ENCODE measurements at regions not wholly inside any gene's neighbourhood (a gene's known extent, or its start where the extent isn't known, plus 50 kb on each side); places are given as distances from the start of the nearest gene placed in this dataset.
"Not testable (repeated sequence)": the region's sequence is repeated elsewhere in the genome, so short reads cannot be mapped to it uniquely, and the experiment has no call there.

- Mint-ChIP-seq H3K36me3 (ENCODE audit: insufficient read depth in 2 of 2) (peaks cover 7% of the 10 kb centered on the region in 2 donors), H3K4me1 (ENCODE audit: low read depth) (no peaks in the 10 kb centered on the region), H3K4me3 (no peak overlapping the region), H3K27ac (no peak overlapping the region), H3K27me3 (ENCODE audit: low read depth) (peaks cover 14% of the 10 kb centered on the region), H3K9me3 (peaks cover 2 to 7% of the 10 kb centered on the region in 2 donors)
- DNase-seq, result no peak
- ATAC-seq (replicated peaks in 1 of 2), result no peak
Observed at GRCh38 chr14:81584495-81584894, 50.8 kb upstream of the SEL1L start.

GRCh38 chr14:81589381-81590065 is 55.9 kb upstream of the SEL1L start:
- no peaks in the 10 kb centered on the region for H3K4me1 Mint-ChIP-seq (ENCODE audit: low read depth)
- no peaks in the 10 kb centered on the region for H3K27me3 Mint-ChIP-seq (ENCODE audit: low read depth)
- H3K4me3 Mint-ChIP-seq, result no peak overlapping the region
- no peaks in the 10 kb centered on the region for H3K9me3 Mint-ChIP-seq
- no peaks in the 10 kb centered on the region for H3K36me3 Mint-ChIP-seq (ENCODE audit: insufficient read depth in 2 of 2)
- no peak overlapping the region for H3K27ac Mint-ChIP-seq
- DNase-seq (no peak), ATAC-seq (replicated peaks in 1 of 2) (no peak)

DNA sequence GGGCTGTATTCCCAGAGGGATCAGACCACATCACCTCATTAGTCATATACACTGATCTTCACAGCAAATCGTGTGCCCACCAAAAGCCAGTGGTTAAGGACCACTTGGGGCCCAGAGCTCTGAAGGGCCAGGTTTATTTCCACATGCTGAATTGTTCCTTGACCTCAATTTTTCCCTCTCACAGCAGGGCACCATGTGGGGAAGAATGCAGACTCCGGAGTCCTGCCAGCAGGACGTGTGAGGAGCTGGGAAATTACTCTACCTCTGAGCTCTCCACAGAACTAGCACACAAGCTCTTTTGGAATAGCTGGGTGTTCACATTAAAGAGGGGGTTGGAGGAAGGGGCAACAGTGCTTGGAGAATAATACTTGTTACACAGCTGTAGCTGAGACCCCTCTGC is 57.6 kb upstream of the SEL1L start:
- no peaks in the 10 kb centered on the region for H3K4me1 Mint-ChIP-seq (ENCODE audit: low read depth)
- no peak for ATAC-seq (replicated peaks in 1 of 2)
- H3K27ac Mint-ChIP-seq, result no peak overlapping the region
- DNase-seq, result no peak
- no peaks in the 10 kb centered on the region for H3K9me3 Mint-ChIP-seq
- H3K27me3 Mint-ChIP-seq (ENCODE audit: low read depth), result peaks cover 9% of the 10 kb centered on the region
- H3K36me3 Mint-ChIP-seq (ENCODE audit: insufficient read depth in 2 of 2), result no peaks in the 10 kb centered on the region
- no peak overlapping the region for H3K4me3 Mint-ChIP-seq

DNA sequence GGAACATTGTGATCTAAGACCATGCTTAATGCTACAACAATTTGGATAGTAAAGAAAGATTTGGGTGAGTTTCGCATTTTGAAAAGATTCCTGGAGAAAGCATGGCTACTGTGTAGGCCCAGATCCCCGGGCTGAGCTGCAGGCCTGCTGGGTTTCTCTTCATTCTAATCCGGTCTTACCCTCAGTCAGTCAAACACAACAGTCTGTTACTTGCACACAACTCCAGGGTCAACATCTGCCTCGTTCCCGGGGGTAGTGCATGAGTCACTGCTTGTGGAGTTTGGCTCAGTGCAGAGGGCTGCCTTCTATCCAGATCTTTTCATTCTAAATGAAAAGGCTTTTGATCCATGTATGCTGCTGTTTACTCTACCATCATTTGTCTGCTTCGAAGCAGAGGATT is 60.4 kb upstream of the SEL1L start:
- ATAC-seq (replicated peaks in 1 of 2) (no peak), DNase-seq (no peak)
- Mint-ChIP-seq H3K27ac (no peak overlapping the region), H3K27me3 (ENCODE audit: low read depth) (peaks cover 9% of the 10 kb centered on the region), H3K4me3 (no peak overlapping the region), H3K4me1 (ENCODE audit: low read depth) (no peaks in the 10 kb centered on the region), H3K9me3 (no peaks in the 10 kb centered on the region), H3K36me3 (ENCODE audit: insufficient read depth in 2 of 2) (no peaks in the 10 kb centered on the region)

DNA sequence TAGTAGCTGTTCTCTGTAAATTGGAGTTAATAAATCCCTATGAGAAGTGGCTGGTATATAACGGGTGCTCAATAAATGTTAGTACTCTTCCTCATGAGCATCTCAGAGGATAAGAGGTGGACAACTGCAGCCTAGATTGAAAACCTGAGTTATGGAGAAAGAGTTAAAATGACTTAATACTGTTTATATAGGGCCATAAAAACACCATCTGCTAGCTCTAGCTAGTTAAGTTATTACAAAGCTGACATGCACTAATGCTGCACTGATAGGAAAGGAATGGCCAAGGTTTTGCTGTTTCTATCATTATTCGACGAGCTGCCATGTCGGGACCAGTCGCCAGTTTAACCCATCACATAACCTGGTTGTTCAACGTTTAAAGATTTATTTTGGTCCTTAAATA is 72.0 kb upstream of the SEL1L start:
- Mint-ChIP-seq H3K9me3 (no peaks in the 10 kb centered on the region), H3K36me3 (ENCODE audit: insufficient read depth in 2 of 2) (no peaks in the 10 kb centered on the region), H3K27ac (no peak overlapping the region), H3K4me3 (no peak overlapping the region), H3K27me3 (ENCODE audit: low read depth) (peaks cover 38% of the 10 kb centered on the region), H3K4me1 (ENCODE audit: low read depth) (no peaks in the 10 kb centered on the region)
- DNase-seq, result no peak
- no peak for ATAC-seq (replicated peaks in 1 of 2)

DNA sequence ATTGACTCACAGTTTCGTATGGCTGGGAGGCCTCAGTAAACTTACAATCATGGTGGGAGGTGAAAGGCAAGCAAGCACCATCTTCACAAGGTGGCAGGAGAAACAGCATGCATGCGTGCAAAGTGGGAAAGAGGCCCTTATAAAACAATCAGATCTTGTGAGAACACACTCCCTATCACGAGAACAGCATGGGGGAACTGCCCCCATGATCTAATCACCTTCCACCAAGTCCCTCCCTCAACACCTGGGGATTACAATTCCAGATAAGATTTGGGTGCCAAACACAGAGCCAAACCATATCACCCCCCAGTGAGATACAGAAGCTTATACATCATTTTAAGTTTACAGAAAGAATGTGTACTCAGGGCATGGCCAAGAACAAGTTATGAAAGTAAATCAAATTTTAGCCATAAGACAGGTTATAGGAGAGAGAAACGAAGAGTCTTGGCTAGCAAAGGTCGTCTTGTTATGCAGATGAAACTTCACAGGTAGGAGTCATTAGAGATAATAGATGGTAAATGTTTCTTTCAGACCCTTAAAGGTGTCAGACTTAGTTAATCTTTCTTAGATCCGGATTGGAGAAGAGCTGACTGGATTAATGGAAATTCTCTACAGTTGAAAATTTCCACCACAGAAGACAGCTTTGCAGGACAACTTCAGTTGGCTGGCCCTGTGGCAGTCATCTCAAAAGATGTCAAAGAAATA is 79.8 kb upstream of the SEL1L start:
- no peaks in the 10 kb centered on the region for H3K9me3 Mint-ChIP-seq
- H3K4me3 Mint-ChIP-seq, result no peak overlapping the region
- no peaks in the 10 kb centered on the region for H3K4me1 Mint-ChIP-seq (ENCODE audit: low read depth)
- H3K27ac Mint-ChIP-seq, result no peak overlapping the region
- H3K36me3 Mint-ChIP-seq (ENCODE audit: insufficient read depth in 2 of 2), result no peaks in the 10 kb centered on the region
- no peak for ATAC-seq (replicated peaks in 1 of 2)
- DNase-seq, result no peak
- peaks cover 2% of the 10 kb centered on the region for H3K27me3 Mint-ChIP-seq (ENCODE audit: low read depth)

- not testable (repeated sequence) for H3K36me3 Mint-ChIP-seq (ENCODE audit: insufficient read depth in 2 of 2); ATAC-seq (replicated peaks in 1 of 2); H3K4me1 Mint-ChIP-seq (ENCODE audit: low read depth); H3K27ac Mint-ChIP-seq; DNase-seq; H3K27me3 Mint-ChIP-seq (ENCODE audit: low read depth); H3K4me3 Mint-ChIP-seq; H3K9me3 Mint-ChIP-seq
Observed at GRCh38 chr14:81614302-81614701, 80.6 kb upstream of the SEL1L start.

DNA sequence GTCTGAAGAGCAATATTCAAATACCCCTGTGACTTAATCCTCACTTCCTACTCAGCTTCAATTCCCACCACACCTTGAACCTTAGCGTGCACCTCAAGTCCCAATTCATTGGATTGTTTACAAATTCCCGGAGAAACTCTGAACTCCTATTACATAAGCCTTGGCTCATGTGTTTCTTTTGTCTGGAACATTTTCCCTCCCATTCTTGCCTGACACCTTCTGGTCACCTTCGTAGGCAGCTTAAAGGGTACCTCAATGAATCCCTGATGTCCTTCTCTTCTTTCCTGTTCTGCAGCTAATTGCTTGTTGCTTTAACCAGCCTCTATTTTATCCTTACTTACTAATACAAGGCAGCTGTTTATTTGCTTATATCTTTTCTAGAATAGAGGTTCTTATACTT is 85.0 kb upstream of the SEL1L start:
- H3K27me3 Mint-ChIP-seq (ENCODE audit: low read depth), result no peaks in the 10 kb centered on the region
- no peaks in the 10 kb centered on the region for H3K9me3 Mint-ChIP-seq
- no peaks in the 10 kb centered on the region for H3K4me1 Mint-ChIP-seq (ENCODE audit: low read depth)

DNA sequence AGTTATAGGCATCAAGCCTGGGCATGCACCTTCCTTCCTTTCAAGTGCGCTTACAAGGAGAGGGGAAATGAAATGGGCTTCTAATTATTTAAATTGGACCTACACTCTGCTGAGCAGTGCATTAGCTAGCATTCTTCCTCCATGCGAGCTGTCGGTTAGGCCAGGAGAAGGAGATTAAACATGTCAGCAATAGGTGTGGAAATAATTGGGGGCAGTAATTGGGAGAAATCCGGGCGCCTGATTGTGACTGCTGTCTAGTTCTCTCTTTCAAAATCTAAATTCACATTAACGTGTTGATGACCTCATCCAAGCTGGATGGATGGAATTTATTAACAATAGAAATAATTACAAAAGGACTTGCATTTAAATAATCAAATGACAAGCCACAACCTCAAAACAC is 86.2 kb upstream of the SEL1L start:
- Mint-ChIP-seq H3K9me3 (no peaks in the 10 kb centered on the region), H3K27me3 (ENCODE audit: low read depth) (no peaks in the 10 kb centered on the region), H3K4me1 (ENCODE audit: low read depth) (no peaks in the 10 kb centered on the region), H3K27ac (no peak overlapping the region), H3K4me3 (no peak overlapping the region), H3K36me3 (ENCODE audit: insufficient read depth in 2 of 2) (no peaks in the 10 kb centered on the region)
- DNase-seq (no peak), ATAC-seq (replicated peaks in 1 of 2) (no peak)

More for the DNA sequence above, 85.0 kb upstream of the SEL1L start:
- Mint-ChIP-seq H3K36me3 (ENCODE audit: insufficient read depth in 2 of 2) (no peaks in the 10 kb centered on the region), H3K4me3 (no peak overlapping the region), H3K27ac (no peak overlapping the region)
- no peak for DNase-seq
- ATAC-seq (replicated peaks in 1 of 2), result no peak

DNA sequence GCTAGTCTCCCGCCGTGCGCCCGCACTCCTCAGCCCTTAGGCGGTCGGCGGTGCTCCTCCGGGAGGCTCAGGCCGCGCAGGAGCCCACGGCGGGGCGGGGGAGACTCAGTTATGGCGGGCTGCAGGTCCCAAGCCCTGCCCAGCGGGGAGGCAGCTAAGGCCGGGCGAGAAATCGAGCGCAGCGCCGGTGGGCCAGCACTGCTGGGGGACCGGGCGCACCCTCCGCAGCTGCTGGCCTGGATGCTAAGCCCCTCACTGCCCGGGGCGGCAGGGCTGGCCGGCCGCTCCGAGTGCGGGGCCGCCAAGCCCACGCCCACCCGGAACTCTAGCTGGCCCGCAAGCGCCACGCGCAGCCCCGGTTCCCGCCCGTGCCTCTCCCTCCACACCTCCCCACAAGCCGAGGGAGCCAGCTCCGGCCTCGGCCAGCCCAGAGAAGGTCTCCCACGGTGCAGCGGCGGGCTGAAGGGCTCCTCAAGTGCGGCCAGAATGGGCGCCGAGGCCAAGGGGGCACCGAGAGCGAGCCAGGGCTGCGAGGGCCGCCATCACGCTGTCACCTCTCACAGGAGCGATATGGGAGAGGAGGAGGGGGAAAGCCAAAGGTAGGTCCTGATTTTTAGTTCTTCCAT is 90.2 kb upstream of the SEL1L start:
- H3K4me1 Mint-ChIP-seq (ENCODE audit: low read depth); H3K4me3 Mint-ChIP-seq; H3K27me3 Mint-ChIP-seq (ENCODE audit: low read depth); H3K36me3 Mint-ChIP-seq (ENCODE audit: insufficient read depth in 2 of 2); ATAC-seq (replicated peaks in 1 of 2); H3K9me3 Mint-ChIP-seq; H3K27ac Mint-ChIP-seq; DNase-seq: not testable (repeated sequence)

DNA sequence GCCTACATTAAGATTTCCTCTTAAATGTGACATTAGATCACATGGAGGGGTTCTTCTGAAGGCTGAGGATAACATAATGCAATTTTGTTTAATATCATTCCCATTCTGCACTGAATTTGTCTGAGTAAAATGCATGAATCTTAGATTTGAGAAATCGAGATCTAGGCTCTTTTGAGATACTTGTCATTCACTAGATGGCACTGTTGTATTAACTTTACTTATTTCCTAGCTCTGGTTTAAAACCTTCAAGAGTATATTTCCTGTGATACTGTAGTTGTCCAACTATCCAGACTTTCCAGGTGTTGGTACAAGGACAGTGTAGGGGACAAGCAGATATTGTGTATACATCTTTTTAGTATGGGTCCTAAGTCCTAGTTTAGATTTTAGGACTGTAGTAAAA is 91.7 kb upstream of the SEL1L start:
- Mint-ChIP-seq H3K36me3 (ENCODE audit: insufficient read depth in 2 of 2) (no peaks in the 10 kb centered on the region), H3K27ac (no peak overlapping the region), H3K4me1 (ENCODE audit: low read depth) (no peaks in the 10 kb centered on the region), H3K27me3 (ENCODE audit: low read depth) (peaks cover 7% of the 10 kb centered on the region), H3K9me3 (no peaks in the 10 kb centered on the region), H3K4me3 (no peak overlapping the region)
- no peak for DNase-seq
- ATAC-seq (replicated peaks in 1 of 2), result no peak

DNA sequence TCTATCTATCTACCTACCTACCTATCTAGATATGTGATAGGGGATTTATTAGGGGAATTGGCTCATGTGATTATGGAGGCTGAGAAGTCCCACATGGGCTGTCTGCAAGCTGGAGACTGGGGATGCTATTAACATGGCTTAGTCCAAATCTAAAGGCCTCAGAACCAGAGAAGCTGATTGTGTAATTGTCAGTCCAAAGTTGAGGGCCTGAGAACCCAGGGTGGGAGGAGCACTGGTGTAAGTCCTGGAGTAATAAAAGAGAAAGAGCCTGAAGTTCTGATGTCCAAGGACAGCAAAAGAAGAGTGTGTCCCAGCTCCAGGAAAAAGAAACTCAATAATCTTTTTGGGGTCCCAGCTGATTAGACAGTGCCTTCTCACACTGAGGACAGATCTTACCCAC is 98.5 kb upstream of the SEL1L start:
- peaks cover 7% of the 10 kb centered on the region for H3K27me3 Mint-ChIP-seq (ENCODE audit: low read depth)
- H3K9me3 Mint-ChIP-seq, result peaks cover 0 to 1% of the 10 kb centered on the region in 2 donors
- no peaks in the 10 kb centered on the region for H3K4me1 Mint-ChIP-seq (ENCODE audit: low read depth)
- no peak overlapping the region for H3K4me3 Mint-ChIP-seq
- no peak for ATAC-seq (replicated peaks in 1 of 2)
- DNase-seq, result no peak
- no peak overlapping the region for H3K27ac Mint-ChIP-seq
- H3K36me3 Mint-ChIP-seq (ENCODE audit: insufficient read depth in 2 of 2), result no peaks in the 10 kb centered on the region

DNA sequence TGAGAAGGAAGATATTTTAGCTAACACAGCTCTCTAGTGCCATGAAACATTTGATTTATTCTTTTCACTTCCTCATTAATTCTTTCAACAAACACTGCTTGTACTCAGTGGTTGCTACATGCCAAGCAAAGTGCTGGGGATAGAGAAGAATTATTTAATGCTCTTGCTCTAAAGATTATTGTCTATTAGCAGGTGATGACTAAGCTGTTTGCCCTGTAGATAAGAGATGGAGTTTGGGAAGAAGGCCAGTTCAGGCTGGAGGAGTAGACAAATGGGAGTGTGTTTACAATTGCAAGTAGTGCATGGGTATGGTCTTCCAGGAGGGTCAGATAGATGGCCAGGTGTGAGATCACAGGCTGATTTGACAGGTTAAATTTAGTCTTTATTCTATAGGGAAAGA is 99.8 kb upstream of the SEL1L start:
- Mint-ChIP-seq H3K27me3 (ENCODE audit: low read depth) (peaks cover 7% of the 10 kb centered on the region), H3K36me3 (ENCODE audit: insufficient read depth in 2 of 2) (no peaks in the 10 kb centered on the region), H3K27ac (no peak overlapping the region), H3K4me1 (ENCODE audit: low read depth) (no peaks in the 10 kb centered on the region), H3K4me3 (no peak overlapping the region), H3K9me3 (peaks cover 0 to 1% of the 10 kb centered on the region in 2 donors)
- no peak for ATAC-seq (replicated peaks in 1 of 2)
- no peak for DNase-seq

All from activated T-cell treated with anti-CD3 and anti-CD28 coated beads, Interleukin-2, amount 50 U/mL, for 72 hours (primary cell).